HepG2 (cell line): ENCODE measurements at regions not wholly inside any gene's neighbourhood (a gene's known extent, or its start where the extent isn't known, plus 50 kb on each side); places are given as distances from the start of the nearest gene placed in this dataset.
A peak's percentile ranks its signal among the peaks of the same experiment; 100 is the strongest.

Experiments used
- ATAC-seq: fragments of 200-7000 bp; cut with Tn5 transposase; 3 replicates; pipeline ENCODE4 v1.9.1; 2020; ENCODE audit warnings: mild to moderate bottlenecking, moderate library complexity
- BruUV-seq: library from RNA; stranded (reverse); fragments of 400-500 nt; replicated peaks from 2 replicates; lab custom pipeline; 2021; lab: Mats Ljungman, UMichigan
- CTCF ChIA-PET: fragments of 300-600 bp; formaldehyde crosslinking; extraction: SDS; loops from one replicate; lab custom pipeline; 2021; ENCODE audit warnings: low total read pairs, inconsistent platforms, low intra/inter-chr PET ratio; lab: Yijun Ruan, JAX
- POLR2A ChIA-PET: fragments of 350-600 bp; sonication (Branson Sonifier 250); formaldehyde crosslinking; loops from one replicate; lab custom pipeline; 2020; ENCODE audit warnings: antibody characterized with exemption, inconsistent platforms; lab: Yijun Ruan, JAX
- DNase-seq: peaks from one replicate; pipeline ENCODE4 v3.0.0-alpha.2; 2015; ENCODE audit warnings: low spot score
- FAIRE-seq: peaks from 3 replicates; lab custom pipeline; 2011; peaks lifted over from hg19 to GRCh38; lab: Jason Lieb, UNC
- H2AFZ ChIP-seq: one replicate; pipeline ENCODE4 v1.6.1; 2011; ENCODE audit warnings: low read length, inconsistent platforms
- H3K27ac ChIP-seq: fragments of 300-600 bp; 3 replicates; pipeline ENCODE4 v1.8.0; 2011; ENCODE audit warnings: mixed run types, mild to moderate bottlenecking, mixed read lengths, low read length, inconsistent platforms; ENCODE audit not compliant: insufficient read depth; ENCODE audit errors: extremely low read length
- H3K27me3 ChIP-seq, 2 experiments: fragments of 200-600 bp in 1 of 2; 2 replicates in 1 of 2; 3 replicates in 1 of 2; pipeline versions ENCODE4 v1.6.0 to v1.8.0; 2011; ENCODE audit warnings: low read length in 2 of 2, mild to moderate bottlenecking in 2 of 2, moderate library complexity in 2 of 2, inconsistent platforms in 1 of 2; ENCODE audit not compliant: insufficient read depth in 2 of 2, control insufficient read depth in 1 of 2
- H3K36me3 ChIP-seq, 2 experiments: fragments of 200-600 bp in 1 of 2; replicated peaks in 1 of 2; 2 replicates in 1 of 2; 3 replicates in 1 of 2; pipeline versions ENCODE4 v1.5.1 to v1.8.0; 2011; ENCODE audit warnings: low read length in 2 of 2, inconsistent platforms in 1 of 2; ENCODE audit not compliant: insufficient read depth in 2 of 2, control insufficient read depth in 1 of 2
- H3K4me1 ChIP-seq: 2 replicates; pipeline ENCODE4 v1.5.1; 2012; ENCODE audit warnings: low read length, inconsistent platforms; ENCODE audit not compliant: insufficient read depth
- H3K4me2 ChIP-seq: 2 replicates; pipeline ENCODE4 v1.6.0; 2011; ENCODE audit warnings: low read depth, low read length, inconsistent platforms
- H3K4me3 ChIP-seq, 3 experiments: fragments of 200-600 bp in 1 of 3; sonication (generic), shearing (Covaris generic) in 1 of 3; replicated peaks in 1 of 3; 2 replicates each; pipeline ENCODE4 v1.5.1; 2011 to 2016; ENCODE audit warnings: low read length in 3 of 3, inconsistent platforms in 2 of 3, low read depth in 2 of 3, mild to moderate bottlenecking in 2 of 3, control low read depth in 1 of 3, mixed read lengths in 1 of 3; ENCODE audit not compliant: insufficient read depth in 1 of 3
- H3K79me2 ChIP-seq: one replicate; pipeline ENCODE4 v1.6.1; 2011; ENCODE audit warnings: low read length, inconsistent platforms; ENCODE audit not compliant: insufficient read depth
- H3K9ac ChIP-seq: 2 replicates; pipeline ENCODE4 v1.6.0; 2011; ENCODE audit warnings: mild to moderate bottlenecking, low read depth, low read length, inconsistent platforms; ENCODE audit not compliant: insufficient read depth
- H3K9me3 ChIP-seq: 2 replicates; pipeline ENCODE4 v1.5.1; 2012; ENCODE audit warnings: mild to moderate bottlenecking, low read length
- H4K20me1 ChIP-seq: 2 replicates; pipeline ENCODE4 v1.6.0; 2011; ENCODE audit warnings: inconsistent platforms, mild to moderate bottlenecking, low read length, moderate library complexity; ENCODE audit not compliant: insufficient read depth
- CREB1 ChIP-seq, 2 experiments: fragments of 450-650 bp in 1 of 2; IDR thresholded peaks; 2 replicates each; pipeline ENCODE4 v1.6.1; 2016 to 2017; ENCODE audit warnings: control low read depth in 1 of 2, mild to moderate bottlenecking in 1 of 2, missing compliant biosample characterization in 1 of 2, missing genetic modification characterization in 1 of 2
- KDM2A ChIP-seq: sonication (generic); formaldehyde crosslinking; IDR thresholded peaks from 2 replicates; pipeline ENCODE4 v1.4.0; 2020; ENCODE audit warnings: low read depth, missing genetic modification reagents, borderline replicate concordance
- MAFF ChIP-seq: IDR thresholded peaks from 2 replicates; pipeline ENCODE4 v1.6.1; 2011; ENCODE audit warnings: low read depth, low read length, improper control_type of control experiment
- MAFK ChIP-seq, 2 experiments: IDR thresholded peaks in 1 of 2; conservative IDR thresholded peaks in 1 of 2; 2 replicates each; pipeline ENCODE4 v1.6.1; 2011; ENCODE audit warnings: improper control_type of control experiment in 2 of 2, low read length in 2 of 2
- SOX5 ChIP-seq: IDR thresholded peaks from 2 replicates; pipeline ENCODE4 v1.6.1; 2016; ENCODE audit warnings: borderline replicate concordance
- SRSF4 ChIP-seq: fragments of 200-400 bp; formaldehyde crosslinking; IDR thresholded peaks from one replicate; pipeline ENCODE4 v1.6.1; 2018; ENCODE audit warnings: mild to moderate bottlenecking, low read depth, low read length, moderate library complexity; ENCODE audit not compliant: poor library complexity, severe bottlenecking
- ZNF362 ChIP-seq: sonication (generic); formaldehyde crosslinking; IDR thresholded peaks from 2 replicates; pipeline ENCODE4 v1.4.0; 2020; ENCODE audit warnings: missing genetic modification reagents, mild to moderate bottlenecking, borderline replicate concordance
- ZNF496 ChIP-seq: sonication (generic); formaldehyde crosslinking; IDR thresholded peaks from 2 replicates; pipeline ENCODE4 v1.8.1; 2023; ENCODE audit warnings: mild to moderate bottlenecking, moderate library complexity, missing genetic modification reagents; ENCODE audit not compliant: insufficient replicate concordance
- WGBS: methylation state at CpG from one replicate; pipeline ENCODE4 v1.1.6; 2017; ENCODE audit warnings: low lambda C conversion rate; 5-methylcytosine and 5-hydroxymethylcytosine counted together
- in situ Hi-C: cut with HindIII; loops from 2 replicates; pipeline ENCODE4 v1.10.0; 2017; ENCODE audit warnings: low pct_unique_long_range_greater_than_20kb; ENCODE audit not compliant: extremely low pct_ligation_motif_present
- intact Hi-C: fragments of 100-400 bp; cut with micrococcal nuclease; formaldehyde crosslinking; loops from one replicate; pipeline ENCODE4 v1.10.0; 2022; ENCODE audit not compliant: unreplicated experiment

- Histone ChIP-seq H3K9ac (no peak overlapping the region), H3K79me2 (no peaks in the 10 kb centered on the region), H3K4me3 (no peak overlapping the region), H3K27ac (no peak overlapping the region), H2AFZ (no peak overlapping the region), H3K4me2 (no peak overlapping the region), H3K4me1 (no peaks in the 10 kb centered on the region), H4K20me1 (no peaks in the 10 kb centered on the region), H3K36me3 (no peaks in the 10 kb centered on the region), H3K9me3 (no peaks in the 10 kb centered on the region), H3K27me3 (no peaks in the 10 kb centered on the region)
- POLR2A ChIA-PET: no interaction called here
- CTCF ChIA-PET: no interaction called here
- ATAC-seq (no peak), FAIRE-seq (no peak), DNase-seq (no peak)
- BruUV-seq: no TSS peak
- intact Hi-C loops: no loop called here
- in situ Hi-C loops: no loop called here
- TF ChIP-seq SRSF4 (no peak), KDM2A (CRISPR knock-in tag) (no peak)
- 0% methylated on average over 1 of the region's 1 CpG for WGBS
Observed at GRCh38 chr10:15943426-15943825, 83.1 kb upstream of the MINDY3 start.

- H3K27me3 ChIP-seq: no peaks in the 10 kb centered on the region; a peak in 1 of 5 replicates
Observed at GRCh38 chr10:15954188-15954587, 93.9 kb upstream of the MINDY3 start.

More at GRCh38 chr10:15954188-15954587, 93.9 kb upstream of the MINDY3 start:
- no peak overlapping the region for H3K27ac ChIP-seq
- no peak for ATAC-seq
- H3K4me3 ChIP-seq: no peak overlapping the region
- H3K9ac ChIP-seq: no peak overlapping the region
- in situ Hi-C loops (no loop called here), intact Hi-C loops (no loop called here)
- no TSS peak for BruUV-seq
- ChIA-PET POLR2A (no interaction called here), CTCF (no interaction called here)
- WGBS: under 1% methylated on average over 4 of the region's 4 CpGs
- no peaks in the 10 kb centered on the region for H3K36me3 ChIP-seq
- H3K4me2 ChIP-seq: no peak overlapping the region
- H3K79me2 ChIP-seq: no peaks in the 10 kb centered on the region
- no peak for DNase-seq
- H2AFZ ChIP-seq: no peak overlapping the region
- TF ChIP-seq MAFF: peak; percentile 78
- no peak for TF ChIP-seq SOX5 (CRISPR knock-in tag)
- no peak for TF ChIP-seq ZNF362 (CRISPR knock-in tag)
- no peak for TF ChIP-seq ZNF496
- 0 out of 2 replicates have a peak, but pooled peaks have one; percentile 12 for TF ChIP-seq CREB1 (IDR thresholded peaks at IDR 0.05)
- TF ChIP-seq CREB1 (CRISPR knock-in tag; IDR thresholded peaks at IDR 0.05): no peak
- peak; percentile 78 to 92 for TF ChIP-seq MAFK (conservative IDR thresholded peaks at IDR 0.05 in 1 of 2, IDR thresholded peaks at IDR 0.05 in 1 of 2; ENCODE audit: low read length in 2 of 2)
- FAIRE-seq: no peak
- no peaks in the 10 kb centered on the region for H4K20me1 ChIP-seq
- no peaks in the 10 kb centered on the region for H3K9me3 ChIP-seq
- H3K4me1 ChIP-seq: no peaks in the 10 kb centered on the region
